ENCODE measurements at regions not wholly inside any gene's neighbourhood (a gene's known extent, or its start where the extent isn't known, plus 50 kb on each side); places are given as distances from the start of the nearest gene placed in this dataset.

GRCh38 chr2:144081272-144081671 is 438.6 kb downstream of the ZEB2 start:
- H3K27ac ChIP-seq: no peak overlapping the region
- no peak for TF ChIP-seq CTCF (conservative IDR thresholded peaks at IDR 0.05)

- no peak for TF ChIP-seq CTCF (conservative IDR thresholded peaks at IDR 0.05)
Observed at GRCh38 chr2:144079803-144080202, 440.1 kb downstream of the ZEB2 start.

GRCh38 chr2:144078802-144079724 is 440.9 kb downstream of the ZEB2 start:
- TF ChIP-seq CTCF (conservative IDR thresholded peaks at IDR 0.05): no peak
- H3K27ac ChIP-seq: no peak overlapping the region

More at GRCh38 chr2:144079803-144080202, 440.1 kb downstream of the ZEB2 start:
- no peak overlapping the region for H3K27ac ChIP-seq

GRCh38 chr2:144078106-144078505 is 441.8 kb downstream of the ZEB2 start:
- no peak for TF ChIP-seq CTCF (conservative IDR thresholded peaks at IDR 0.05)
- H3K27ac ChIP-seq: no peak overlapping the region

- no peak for TF ChIP-seq CTCF (conservative IDR thresholded peaks at IDR 0.05)
- no peak overlapping the region for H3K27ac ChIP-seq
Observed at GRCh38 chr2:144074450-144074849, 445.5 kb downstream of the ZEB2 start.

GRCh38 chr2:144071461-144071860 is 448.5 kb downstream of the ZEB2 start:
- no peak overlapping the region for H3K27ac ChIP-seq
- TF ChIP-seq CTCF (conservative IDR thresholded peaks at IDR 0.05): peak; percentile 69

GRCh38 chr2:144067506-144067905 is 452.4 kb downstream of the ZEB2 start:
- TF ChIP-seq CTCF (conservative IDR thresholded peaks at IDR 0.05): no peak
- H3K27ac ChIP-seq: no peak overlapping the region

All from VCaP (cell line).